ENCODE measurements at regions not wholly inside any gene's neighbourhood (a gene's known extent, or its start where the extent isn't known, plus 50 kb on each side); places are given as distances from the start of the nearest gene placed in this dataset.

DNA sequence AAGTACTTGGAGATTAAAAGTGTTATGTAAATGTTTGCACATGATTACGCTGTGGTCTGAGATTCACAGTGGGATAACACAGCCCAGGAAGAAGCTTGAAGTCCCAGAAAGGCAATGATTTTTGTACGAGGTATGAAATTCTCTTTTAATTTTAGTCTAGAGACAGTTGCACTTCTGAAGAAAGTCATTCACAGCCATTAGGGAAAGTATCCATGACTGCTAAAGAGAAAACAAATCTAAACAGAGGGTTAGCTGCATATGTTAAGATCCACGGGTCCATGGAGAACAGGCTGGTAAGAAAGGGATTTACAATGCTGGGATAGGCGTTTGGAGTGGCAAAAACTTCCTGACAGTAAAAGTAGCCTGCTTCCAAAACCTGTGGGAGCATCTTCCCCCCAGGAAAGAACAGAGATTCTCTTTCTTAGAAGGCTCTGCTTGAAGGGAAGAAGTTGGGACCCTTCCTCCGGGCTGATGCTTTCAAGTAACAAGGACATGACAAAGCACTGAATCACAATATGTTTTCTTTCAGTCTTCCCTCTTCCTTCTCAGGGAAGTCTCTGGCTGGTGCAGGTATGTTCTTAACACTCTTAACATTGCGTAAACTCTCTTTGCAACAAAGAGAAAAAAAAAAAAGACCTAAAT lies 220.8 kb upstream of the CELF2 start:
- Histone ChIP-seq H2AFZ (replicated peaks; ENCODE audit: low read length, poor library complexity) (no peak overlapping the region), H4K91ac (ENCODE audit: insufficient read depth, low read depth, low read length) (peak overlapping the region; percentile 53), H4K20me1 (ENCODE audit: insufficient read depth, low read length) (no peaks in the 10 kb centered on the region), H3K4me3 (ENCODE audit: insufficient read depth, low read depth, low read length) (no peak overlapping the region), H2BK5ac (ENCODE audit: low read depth, low read length, poor library complexity, severe bottlenecking) (peak overlapping the region; percentile 21), H3K4me1 (ENCODE audit: control insufficient read depth, insufficient read depth, low read length) (peaks cover 23% of the 10 kb centered on the region), H3K9me3 (ENCODE audit: control insufficient read depth, insufficient read depth, low read length) (no peaks in the 10 kb centered on the region), H4K8ac (ENCODE audit: low read depth in 2 of 2, low read length in 2 of 2) (peak overlapping the region; percentile 23 to 41; a peak in 3 of 4 replicates), H3K14ac (replicated peaks; ENCODE audit: low read depth, low read length) (0 out of 2 replicates have a peak overlapping the region, but pooled peaks have one; percentile 27), H4K5ac (ENCODE audit: low read depth, low read length) (peak overlapping the region; percentile 5), H3K9ac (ENCODE audit: low read depth, low read length) (peak overlapping the region; percentile 57), H3K4me2 (ENCODE audit: low read depth, low read length) (peak overlapping the region; percentile 24), H3K27ac (ENCODE audit: insufficient read depth, low read length) (peak overlapping the region; percentile 82; the same call in 1 of the 2 replicates), H3K36me3 (ENCODE audit: control insufficient read depth, insufficient read depth, low read length) (no peaks in the 10 kb centered on the region), H2AK9ac (replicated peaks; ENCODE audit: low read depth, low read length, poor library complexity) (no peak overlapping the region), H3K9me1 (ENCODE audit: insufficient read depth, low read length) (no peaks in the 10 kb centered on the region; the same call in 1 of the 2 replicates), H3K23ac (ENCODE audit: low read depth, low read length) (0 out of 2 replicates have a peak overlapping the region, but pooled peaks have one; percentile 13), H3K79me1 (ENCODE audit: low read depth in 1 of 2, low read length in 2 of 2) (no peaks in the 10 kb centered on the region), H2BK15ac (ENCODE audit: low read depth, low read length) (peak overlapping the region; percentile 49; the same call in 1 of the 3 replicates), H3K18ac (ENCODE audit: low read depth, low read length) (peak overlapping the region; percentile 38), H3K4ac (ENCODE audit: low read depth, low read length) (peak overlapping the region; percentile 63; the same call in 1 of the 2 replicates), H2BK20ac (ENCODE audit: low read depth, low read length) (peak overlapping the region; percentile 50; the same call in 1 of the 2 replicates), H2BK120ac (ENCODE audit: low read depth, low read length) (peak overlapping the region; percentile 56), H2AK5ac (ENCODE audit: low read depth, low read length) (no peak overlapping the region), H3K56ac (ENCODE audit: extremely low read depth, insufficient read depth, low read length) (peak overlapping the region; percentile 8; the same call in 1 of the 2 replicates), H3K27me3 (ENCODE audit: control insufficient read depth, insufficient read depth, low read length) (no peaks in the 10 kb centered on the region)
- in situ Hi-C loops (cut with MboI; ENCODE audit: low sequenced_read_pairs): no loop called here
- ATAC-seq (ENCODE audit: low read depth) (peak; percentile 12; the same call in 1 of the 2 replicates), DNase-seq (peak; percentile 44)
- BruUV-seq (replicated peaks): no TSS peak
- ChIA-PET POLR2A (ENCODE audit: unreplicated experiment) (no interaction called here), CTCF (interaction anchor here (0.6 to 1.1 kb wide), 2 partner anchors 14 to 119 kb away, joined by 3 to 4 read pairs; no protein-coding TSS in a partner anchor)
- no peak for TF ChIP-seq MAZ (IDR thresholded peaks at IDR 0.05; ENCODE audit: borderline replicate concordance, low read depth, low read length)
- peak; percentile 77 for TF ChIP-seq CEBPB (IDR thresholded peaks at IDR 0.05; ENCODE audit: low read depth, low read length)
- no CpG with 5 or more reads among the region's 6 CpGs for WGBS, 2 experiments (ENCODE audit: extremely low coverage in 2 of 2, insufficient read length in 1 of 2)
- intact Hi-C loops (cut with micrococcal nuclease): loop anchor here (10.0 kb wide), 1 partner anchor 1192 kb away; no protein-coding TSS in a partner anchor
- dilution Hi-C loops (cut with HindIII; ENCODE audit: low sequenced_read_pairs, unreplicated experiment): no loop called here

Data from IMR-90 (cell line).